H1 (cell line): ENCODE measurements at regions not wholly inside any gene's neighbourhood (a gene's known extent, or its start where the extent isn't known, plus 50 kb on each side); places are given as distances from the start of the nearest gene placed in this dataset.

Experiments
- CTCF ChIA-PET: fragments of 300-600 bp; sonication (Branson Sonifier 250); formaldehyde crosslinking; loops from one replicate; lab custom pipeline; 2021; ENCODE audit not compliant: partially characterized antibody; lab: Charles Lee
- POLR2A ChIA-PET: fragments of 300-600 bp; sonication (Branson Sonifier 250); formaldehyde crosslinking; loops from one replicate; lab custom pipeline; 2021; ENCODE audit warnings: inconsistent platforms; ENCODE audit not compliant: partially characterized antibody; lab: Charles Lee
- DNase-seq, 2 experiments: peaks; one replicate each; pipeline versions ENCODE4 v3.0.0 to v3.0.0-alpha.2; 2010 to 2022; ENCODE audit warnings: low spot score in 2 of 2, low read depth in 1 of 2, mixed read lengths in 1 of 2
- FAIRE-seq: peaks from 2 replicates; lab custom pipeline; 2011; peaks lifted over from hg19 to GRCh38; lab: Jason Lieb, UNC
- H2AFZ ChIP-seq: 2 replicates; pipeline ENCODE4 v1.8.1; 2012; ENCODE audit warnings: low read length, inconsistent platforms
- H2AK5ac ChIP-seq: 2 replicates; pipeline ENCODE4 v1.6.1; 2013; ENCODE audit warnings: low read depth, low read length
- H2BK120ac ChIP-seq: replicated peaks from 2 replicates; pipeline ENCODE3; 2013; ENCODE audit warnings: low read depth, low read length, inconsistent platforms
- H2BK12ac ChIP-seq: 2 replicates; pipeline ENCODE4 v1.6.1; 2013; ENCODE audit warnings: low read depth, low read length
- H2BK15ac ChIP-seq: 2 replicates; pipeline ENCODE4 v1.6.1; 2013; ENCODE audit warnings: low read length
- H2BK20ac ChIP-seq: 2 replicates; pipeline ENCODE4 v1.6.1; 2013; ENCODE audit warnings: low read length
- H2BK5ac ChIP-seq: 2 replicates; pipeline ENCODE4 v1.6.1; 2013; ENCODE audit warnings: low read depth, low read length
- H3K14ac ChIP-seq: 2 replicates; pipeline ENCODE4 v1.6.1; 2013; ENCODE audit warnings: inconsistent platforms; ENCODE audit not compliant: insufficient read length
- H3K18ac ChIP-seq: 2 replicates; pipeline ENCODE4 v1.6.1; 2013; ENCODE audit warnings: low read length; ENCODE audit errors: extremely low read depth
- H3K23ac ChIP-seq: 2 replicates; pipeline ENCODE4 v1.6.1; 2013; ENCODE audit warnings: inconsistent platforms; ENCODE audit not compliant: insufficient read length
- H3K23me2 ChIP-seq: 2 replicates; pipeline ENCODE4 v1.6.1; 2013; ENCODE audit warnings: low read depth, low read length
- H3K27ac ChIP-seq: 2 replicates; pipeline ENCODE4 v1.6.1; 2011; ENCODE audit warnings: low read depth, low read length, inconsistent platforms
- H3K27me3 ChIP-seq, 4 experiments: replicated peaks in 1 of 4; 1 replicate in 1 of 4; 2 replicates in 3 of 4; pipeline versions ENCODE4 v1.6.1 to v1.8.1; 2011 to 2013; ENCODE audit warnings: low read length in 3 of 4, mild to moderate bottlenecking in 3 of 4, inconsistent platforms in 2 of 4, mixed read lengths in 2 of 4, moderate library complexity in 1 of 4; ENCODE audit not compliant: control insufficient read depth in 3 of 4, insufficient read depth in 3 of 4; ENCODE audit errors: extremely low read depth in 1 of 4
- H3K36me3 ChIP-seq, 4 experiments: 2 replicates each; pipeline versions ENCODE4 v1.6.1 to v1.8.1; 2011 to 2013; ENCODE audit warnings: mild to moderate bottlenecking in 4 of 4, low read length in 3 of 4, moderate library complexity in 2 of 4, control low read depth in 1 of 4, inconsistent platforms in 1 of 4; ENCODE audit not compliant: insufficient read depth in 4 of 4, control insufficient read depth in 2 of 4
- H3K4ac ChIP-seq: replicated peaks from 2 replicates; pipeline ENCODE3; 2013; ENCODE audit warnings: low read length, low read depth, mixed read lengths, inconsistent platforms; ENCODE audit not compliant: insufficient read length
- H3K4me1 ChIP-seq, 4 experiments: replicated peaks in 1 of 4; 1 replicate in 1 of 4; 2 replicates in 3 of 4; pipeline versions ENCODE4 v1.6.1 to v1.8.1; 2011 to 2013; ENCODE audit warnings: low read length in 3 of 4, inconsistent platforms in 2 of 4, mixed read lengths in 1 of 4; ENCODE audit not compliant: insufficient read depth in 4 of 4, control insufficient read depth in 3 of 4
- H3K4me2 ChIP-seq, 2 experiments: 2 replicates each; pipeline versions ENCODE4 v1.6.1 to v1.8.1; 2011 to 2013; ENCODE audit warnings: low read depth in 2 of 2, low read length in 2 of 2, control low read depth in 1 of 2, inconsistent platforms in 1 of 2, mild to moderate bottlenecking in 1 of 2; ENCODE audit not compliant: insufficient read depth in 1 of 2
- H3K4me3 ChIP-seq, 4 experiments: fragments of 200-600, 300-600 bp in 1 of 4; sonication (generic), shearing (Covaris generic), sonication (Bioruptor Twin) in 1 of 4; 2 replicates each; pipeline versions ENCODE4 v1.5.1 to v1.8.1; 2011 to 2016; ENCODE audit warnings: low read length in 4 of 4, low read depth in 3 of 4, control low read depth in 2 of 4, inconsistent platforms in 2 of 4, mild to moderate bottlenecking in 2 of 4, mixed read lengths in 1 of 4, moderate library complexity in 1 of 4; ENCODE audit not compliant: insufficient read depth in 2 of 4; ENCODE audit errors: extremely low read depth in 1 of 4
- H3K56ac ChIP-seq: replicated peaks from 2 replicates; pipeline ENCODE3; 2013; ENCODE audit warnings: low read depth, mild to moderate bottlenecking, mixed read lengths, low read length, inconsistent platforms; ENCODE audit not compliant: insufficient read length
- H3K79me1 ChIP-seq: 2 replicates; pipeline ENCODE4 v1.6.1; 2013; ENCODE audit warnings: low read depth, low read length, control low read depth
- H3K79me2 ChIP-seq, 2 experiments: 2 replicates each; pipeline versions ENCODE4 v1.6.1 to v1.8.1; 2012 to 2013; ENCODE audit warnings: low read length in 2 of 2, mild to moderate bottlenecking in 2 of 2, inconsistent platforms in 1 of 2; ENCODE audit not compliant: insufficient read depth in 2 of 2, control insufficient read depth in 1 of 2
- H3K9ac ChIP-seq, 4 experiments: replicated peaks in 1 of 4; 1 replicate in 1 of 4; 2 replicates in 3 of 4; pipeline versions ENCODE4 v1.6.1 to v1.8.1; 2011 to 2013; ENCODE audit warnings: low read depth in 3 of 4, low read length in 3 of 4, control low read depth in 2 of 4, mild to moderate bottlenecking in 2 of 4, moderate library complexity in 2 of 4, inconsistent platforms in 1 of 4; ENCODE audit errors: extremely low read depth in 1 of 4
- H3K9me3 ChIP-seq, 2 experiments: 2 replicates each; pipeline versions ENCODE4 v1.6.1 to v1.8.1; 2012 to 2013; ENCODE audit warnings: mild to moderate bottlenecking in 2 of 2, moderate library complexity in 2 of 2, control low read depth in 1 of 2, inconsistent platforms in 1 of 2, low read depth in 1 of 2, low read length in 1 of 2, mixed read lengths in 1 of 2; ENCODE audit not compliant: insufficient read depth in 2 of 2
- H4K20me1 ChIP-seq, 2 experiments: replicated peaks in 1 of 2; 2 replicates each; pipeline versions ENCODE3 to v1.8.1; 2011 to 2013; ENCODE audit warnings: inconsistent platforms in 2 of 2, low read length in 2 of 2, mild to moderate bottlenecking in 1 of 2; ENCODE audit not compliant: insufficient read depth in 2 of 2, control insufficient read depth in 1 of 2
- H4K5ac ChIP-seq: 2 replicates; pipeline ENCODE4 v1.6.1; 2013; ENCODE audit warnings: low read length, low read depth, mixed read lengths, inconsistent platforms; ENCODE audit not compliant: insufficient read length
- H4K8ac ChIP-seq: 2 replicates; pipeline ENCODE4 v1.8.0; 2013; ENCODE audit warnings: mild to moderate bottlenecking, moderate library complexity, low read length, inconsistent platforms; ENCODE audit not compliant: insufficient read depth; ENCODE audit errors: extremely low read depth
- H4K91ac ChIP-seq: replicated peaks from 2 replicates; pipeline ENCODE3; 2013; ENCODE audit warnings: low read length, mixed read lengths, inconsistent platforms; ENCODE audit not compliant: insufficient read length
- CBX8 ChIP-seq: fragments of 300-800, 300-1000 bp; sonication (generic); IDR thresholded peaks from 2 replicates; pipeline ENCODE4 v1.7.1; 2016; ENCODE audit warnings: low read depth, low read length, borderline replicate concordance
- EZH2 ChIP-seq: fragments of 200-600 bp; sonication (generic); IDR thresholded peaks from 2 replicates; pipeline ENCODE4 v1.7.1; 2012; ENCODE audit warnings: low read depth, mild to moderate bottlenecking, moderate library complexity, low read length, inconsistent platforms; ENCODE audit not compliant: severe bottlenecking
- SP2 ChIP-seq: IDR thresholded peaks from 2 replicates; pipeline ENCODE4 v1.6.1; 2012; ENCODE audit warnings: mild to moderate bottlenecking, low read length, inconsistent platforms
- ZNF274 ChIP-seq: IDR thresholded peaks from 2 replicates; pipeline ENCODE4 v1.7.0; 2012; ENCODE audit warnings: low read length, borderline replicate concordance; ENCODE audit errors: extremely low read depth
- WGBS, 2 experiments: shearing (Covaris generic) in 1 of 2; methylation state at CpG; one replicate each; pipeline versions ENCODE4 v1.1.6 to v1.1.7; 2013 to 2015; ENCODE audit warnings: low lambda C conversion rate in 2 of 2, mixed read lengths in 2 of 2, inconsistent platforms in 1 of 2, low coverage in 1 of 2, missing lambda C conversion rate in 1 of 2; ENCODE audit not compliant: insufficient replicate concordance in 2 of 2, insufficient coverage in 1 of 2, insufficient read length in 1 of 2; ENCODE audit errors: extremely low coverage in 1 of 2, missing lambda C conversion rate in 1 of 2; 5-methylcytosine and 5-hydroxymethylcytosine counted together

DNA sequence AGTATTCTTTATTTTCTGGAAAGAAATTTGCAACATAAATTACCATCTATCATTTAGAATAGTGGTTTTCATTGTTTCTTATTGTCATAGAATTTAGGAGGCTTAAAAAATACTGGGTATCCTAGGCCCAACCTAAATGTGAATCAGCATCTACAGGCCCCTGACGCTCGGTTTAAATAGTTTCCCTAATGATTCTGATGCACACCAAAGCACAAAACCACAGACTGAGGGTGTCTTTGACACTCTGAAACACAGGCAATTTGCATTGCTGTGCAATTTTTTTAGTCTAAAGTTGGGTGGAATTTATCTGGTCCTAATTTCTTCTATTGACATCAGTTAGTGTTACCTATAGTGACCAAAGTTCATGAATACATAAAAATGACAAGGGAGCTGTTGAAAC, 87.6 kb upstream of the SSTR1 start:
- Histone ChIP-seq H3K23ac (no peak overlapping the region), H3K9ac (no peak overlapping the region), H3K4me1 (peaks cover 0 to 3% (median 0%) of the 10 kb centered on the region in 4 experiments; a peak in 1 of 7 replicates), H2BK5ac (no peak overlapping the region), H3K4ac (no peak overlapping the region), H4K20me1 (no peaks in the 10 kb centered on the region), H3K79me1 (no peaks in the 10 kb centered on the region), H3K14ac (no peak overlapping the region), H4K91ac (no peak overlapping the region), H3K36me3 (peaks cover 0 to 4% (median 0%) of the 10 kb centered on the region in 4 experiments; a peak in 1 of 8 replicates), H3K4me3 (no peak overlapping the region), H4K5ac (no peak overlapping the region), H3K18ac (no peak overlapping the region), H3K4me2 (no peak overlapping the region), H3K56ac (no peak overlapping the region), H2AFZ (no peak overlapping the region), H3K23me2 (no peaks in the 10 kb centered on the region), H3K27me3 (no peaks in the 10 kb centered on the region), H3K9me3 (no peaks in the 10 kb centered on the region), H2AK5ac (no peak overlapping the region), H4K8ac (no peak overlapping the region), H2BK20ac (no peak overlapping the region), H2BK12ac (no peak overlapping the region), H3K79me2 (no peaks in the 10 kb centered on the region), H2BK15ac (no peak overlapping the region), H3K27ac (no peak overlapping the region), H2BK120ac (no peak overlapping the region)
- ChIA-PET POLR2A (interaction anchor here (0.7 to 1.1 kb wide), 2 partner anchors 56 to 78 kb away, joined by 3 read pairs; no protein-coding TSS in a partner anchor), CTCF (interaction anchor here (0.5 kb wide), 1 partner anchor 247 kb away, joined by 3 read pairs; no protein-coding TSS in a partner anchor)
- DNase-seq (no peak), FAIRE-seq (no peak)
- TF ChIP-seq SP2 (no peak), EZH2 (no peak), CBX8 (no peak), ZNF274 (no peak)
- 96% methylated on average over 2 of the region's 2 CpGs; no CpG with 5 or more reads in 1 of the 2 experiments for WGBS, 2 experiments
